Ectodermal cell (in vitro differentiated cells): ENCODE measurements at regions not wholly inside any gene's neighbourhood (a gene's known extent, or its start where the extent isn't known, plus 50 kb on each side); places are given as distances from the start of the nearest gene placed in this dataset.
"Not testable (repeated sequence)": the region's sequence is repeated elsewhere in the genome, so short reads cannot be mapped to it uniquely, and the experiment has no call there.

ENCODE experiments used
- H3K27ac ChIP-seq: 2 replicates; pipeline ENCODE4 v1.7.0; 2013; ENCODE audit warnings: mild to moderate bottlenecking, low read depth, low read length; ENCODE audit not compliant: insufficient read depth, poor library complexity, severe bottlenecking
- H3K27me3 ChIP-seq: 2 replicates; pipeline ENCODE4 v1.7.0; 2013; ENCODE audit warnings: mild to moderate bottlenecking, low read length; ENCODE audit not compliant: insufficient read depth, control insufficient read depth, poor library complexity, severe bottlenecking
- H3K36me3 ChIP-seq: one replicate; pipeline ENCODE4 v1.7.0; 2013; ENCODE audit warnings: low read length; ENCODE audit not compliant: control insufficient read depth, insufficient read depth
- H3K4me1 ChIP-seq: one replicate; pipeline ENCODE4 v1.7.0; 2013; ENCODE audit warnings: low read length; ENCODE audit not compliant: control insufficient read depth, insufficient read depth
- H3K4me3 ChIP-seq: 2 replicates; pipeline ENCODE4 v1.7.0; 2013; ENCODE audit warnings: low read depth, low read length, control low read depth; ENCODE audit not compliant: insufficient read depth
- H3K9me3 ChIP-seq: 2 replicates; pipeline ENCODE4 v1.7.0; 2013; ENCODE audit warnings: mild to moderate bottlenecking, low read length, moderate library complexity; ENCODE audit not compliant: control insufficient read depth
- WGBS, 2 experiments: methylation state at CpG; one replicate each; pipeline ENCODE4 v1.1.7; 2013; ENCODE audit warnings: missing lambda C conversion rate in 2 of 2; 5-methylcytosine and 5-hydroxymethylcytosine counted together

- Histone ChIP-seq H3K27me3 (no peaks in the 10 kb centered on the region), H3K4me1 (no peaks in the 10 kb centered on the region), H3K36me3 (no peaks in the 10 kb centered on the region), H3K27ac (no peak overlapping the region), H3K9me3 (no peaks in the 10 kb centered on the region), H3K4me3 (no peak overlapping the region)
- WGBS, 2 experiments = 94 to 96% methylated on average over 13 of the region's 13 CpGs
Observed at GRCh38 chr12:30320561-30320960, 375.1 kb downstream of the IPO8 start.

- no peaks in the 10 kb centered on the region for H3K9me3 ChIP-seq
- H3K4me3 ChIP-seq = no peak overlapping the region
- H3K27ac ChIP-seq = no peak overlapping the region
- H3K4me1 ChIP-seq = no peaks in the 10 kb centered on the region
- H3K27me3 ChIP-seq = no peaks in the 10 kb centered on the region
- 67 to 70% methylated on average over 4 of the region's 5 CpGs for WGBS, 2 experiments
- no peaks in the 10 kb centered on the region for H3K36me3 ChIP-seq
Observed at GRCh38 chr12:30314506-30315100, 381.1 kb downstream of the IPO8 start.

- no peak overlapping the region for H3K4me3 ChIP-seq
- no peaks in the 10 kb centered on the region for H3K36me3 ChIP-seq
- no peak overlapping the region for H3K27ac ChIP-seq
- no peaks in the 10 kb centered on the region for H3K9me3 ChIP-seq
- 87 to 90% methylated on average over 2 to 3 of the region's 4 CpGs for WGBS, 2 experiments
- H3K4me1 ChIP-seq = no peaks in the 10 kb centered on the region
- H3K27me3 ChIP-seq = no peaks in the 10 kb centered on the region
Observed at GRCh38 chr12:30308010-30308717, 387.5 kb downstream of the IPO8 start.

GRCh38 chr12:30304528-30304927 is 391.1 kb downstream of the IPO8 start:
- no peaks in the 10 kb centered on the region for H3K4me1 ChIP-seq
- H3K9me3 ChIP-seq = no peaks in the 10 kb centered on the region
- no peak overlapping the region for H3K4me3 ChIP-seq
- no peaks in the 10 kb centered on the region for H3K36me3 ChIP-seq
- no peak overlapping the region for H3K27ac ChIP-seq
- H3K27me3 ChIP-seq = no peaks in the 10 kb centered on the region

GRCh38 chr12:30301291-30301690 is 394.4 kb downstream of the IPO8 start:
- H3K36me3 ChIP-seq = no peaks in the 10 kb centered on the region
- H3K27ac ChIP-seq = no peak overlapping the region
- H3K4me3 ChIP-seq = no peak overlapping the region
- no peaks in the 10 kb centered on the region for H3K27me3 ChIP-seq
- no peaks in the 10 kb centered on the region for H3K4me1 ChIP-seq
- no peaks in the 10 kb centered on the region for H3K9me3 ChIP-seq
- 97 to 99% methylated on average over 2 of the region's 2 CpGs for WGBS, 2 experiments

- no peaks in the 10 kb centered on the region for H3K36me3 ChIP-seq
- 87 to 88% methylated on average over 8 of the region's 8 CpGs for WGBS, 2 experiments
- H3K4me1 ChIP-seq = no peaks in the 10 kb centered on the region
- H3K27me3 ChIP-seq = no peaks in the 10 kb centered on the region
- no peak overlapping the region for H3K27ac ChIP-seq
- no peak overlapping the region for H3K4me3 ChIP-seq
- H3K9me3 ChIP-seq = no peaks in the 10 kb centered on the region
Observed at GRCh38 chr12:30296486-30296885, 399.2 kb downstream of the IPO8 start.

- no peaks in the 10 kb centered on the region for H3K4me1 ChIP-seq
- no peaks in the 10 kb centered on the region for H3K9me3 ChIP-seq
- no peak overlapping the region for H3K4me3 ChIP-seq
- no peak overlapping the region for H3K27ac ChIP-seq
- no peaks in the 10 kb centered on the region for H3K27me3 ChIP-seq
- WGBS, 2 experiments = 54 to 71% methylated on average over 1 of the region's 1 CpG
- no peaks in the 10 kb centered on the region for H3K36me3 ChIP-seq
Observed at GRCh38 chr12:30286345-30286926, 409.2 kb downstream of the IPO8 start.

GRCh38 chr12:30278401-30278800 is 417.3 kb downstream of the IPO8 start:
- H3K4me3 ChIP-seq = no peak overlapping the region
- no peaks in the 10 kb centered on the region for H3K4me1 ChIP-seq
- no peaks in the 10 kb centered on the region for H3K9me3 ChIP-seq

GRCh38 chr12:30272515-30272914 is 423.2 kb downstream of the IPO8 start:
- H3K36me3 ChIP-seq, H3K4me1 ChIP-seq, H3K27ac ChIP-seq, H3K4me3 ChIP-seq, H3K9me3 ChIP-seq, H3K27me3 ChIP-seq: not testable (repeated sequence)
- WGBS, 2 experiments = 86 to 93% methylated on average over 1 of the region's 1 CpG

More at GRCh38 chr12:30278401-30278800, 417.3 kb downstream of the IPO8 start:
- H3K27me3 ChIP-seq = no peaks in the 10 kb centered on the region
- no peaks in the 10 kb centered on the region for H3K36me3 ChIP-seq
- H3K27ac ChIP-seq = no peak overlapping the region

- no peaks in the 10 kb centered on the region for H3K9me3 ChIP-seq
- no peak overlapping the region for H3K4me3 ChIP-seq
- no peaks in the 10 kb centered on the region for H3K27me3 ChIP-seq
- H3K27ac ChIP-seq = no peak overlapping the region
- no peaks in the 10 kb centered on the region for H3K4me1 ChIP-seq
- H3K36me3 ChIP-seq = no peaks in the 10 kb centered on the region
Observed at GRCh38 chr12:30269496-30269895, 426.2 kb downstream of the IPO8 start.
